Body of pancreas (tissue), 4 donors: ENCODE measurements at regions not wholly inside any gene's neighbourhood (a gene's known extent, or its start where the extent isn't known, plus 50 kb on each side); places are given as distances from the start of the nearest gene placed in this dataset.

Source experiments
- ATAC-seq: fragments of 150-250 bp; one replicate; pipeline ENCODE4 v1.9.1; 2016
- DNase-seq, 4 donors: peaks; one replicate each; pipeline ENCODE4 v3.0.0-alpha.2; 2019
- H3K27ac ChIP-seq, 4 donors: fragments of 200-600 bp; sonication (generic); 1 replicate in 3 of 4; 2 replicates in 1 of 4; pipeline versions ENCODE4 v1.5.1 to v1.6.1; 2016 to 2019; ENCODE audit warnings: mild to moderate bottlenecking in 1 of 4, mixed read lengths in 1 of 4, moderate library complexity in 1 of 4
- H3K27me3 ChIP-seq, 2 donors: fragments of 200-600 bp; sonication (generic); one replicate each; pipeline ENCODE4 v1.6.0; 2016; ENCODE audit warnings: mild to moderate bottlenecking in 1 of 2
- H3K36me3 ChIP-seq, 2 donors: fragments of 200-600 bp; sonication (generic); replicated peaks in 1 of 2; 2 replicates each; pipeline ENCODE4 v1.5.1; 2016; ENCODE audit warnings: low read depth in 2 of 2; ENCODE audit not compliant: insufficient read depth in 1 of 2
- H3K4me1 ChIP-seq: fragments of 200-600 bp; sonication (generic); one replicate; pipeline ENCODE4 v1.6.0; 2016
- H3K4me3 ChIP-seq, 2 donors: fragments of 200-600 bp; sonication (generic); 1 replicate in 1 of 2; 2 replicates in 1 of 2; pipeline ENCODE4 v1.5.1; 2016 to 2019
- H3K9me3 ChIP-seq, 3 donors: fragments of 200-600 bp; sonication (generic); 1 replicate in 2 of 3; 2 replicates in 1 of 3; pipeline ENCODE4 v1.5.1; 2016
- CTCF ChIP-seq, 7 experiments: fragments of 450-650 bp in 4 of 7; fragments of 200-600 bp in 3 of 7; sonication (generic) in 3 of 7; IDR thresholded peaks; one replicate each; pipeline ENCODE4 v1.5.1; 2016 to 2019; ENCODE audit warnings: antibody characterized with exemption in 7 of 7
- POLR2A ChIP-seq, 3 donors: fragments of 450-650 bp; IDR thresholded peaks; one replicate each; pipeline ENCODE4 v1.6.1; 2016; ENCODE audit warnings: antibody characterized with exemption in 3 of 3, mild to moderate bottlenecking in 2 of 3
- WGBS, 2 donors: methylation state at CpG; one replicate each; pipeline ENCODE4 v1.1.5; 2017; 5-methylcytosine and 5-hydroxymethylcytosine counted together
- intact Hi-C: fragments of 100-400 bp; cut with DNase I; formaldehyde crosslinking; loops from one replicate; pipeline ENCODE4 v1.15.1; 2023

GRCh38 chr18:53944721-53945120 is 279.7 kb downstream of the MBD2 start:
- DNase-seq: no peak
- Histone ChIP-seq H3K27ac (no peak overlapping the region), H3K36me3 (no peaks in the 10 kb centered on the region), H3K4me3 (no peak overlapping the region), H3K4me1 (no peaks in the 10 kb centered on the region), H3K9me3 (peaks cover 0 to 7% (median 0%) of the 10 kb centered on the region in 3 donors), H3K27me3 (no peaks in the 10 kb centered on the region)
- 85 to 87% methylated on average over 4 of the region's 4 CpGs for WGBS, 2 donors
- intact Hi-C loops: no loop called here
- TF ChIP-seq POLR2A (IDR thresholded peaks at IDR 0.05) (no peak), CTCF (IDR thresholded peaks at IDR 0.05) (no peak)
- no peak for ATAC-seq

- peaks cover 0 to 7% (median 0%) of the 10 kb centered on the region in 3 donors for H3K9me3 ChIP-seq
- no peak for ATAC-seq
- no peaks in the 10 kb centered on the region for H3K4me1 ChIP-seq
- H3K27me3 ChIP-seq: no peaks in the 10 kb centered on the region
- DNase-seq: no peak
- WGBS, 2 donors: 58 to 86% methylated on average over 1 of the region's 1 CpG
- no peak overlapping the region for H3K4me3 ChIP-seq
- no peak overlapping the region for H3K27ac ChIP-seq
- intact Hi-C loops: no loop called here
- TF ChIP-seq CTCF (IDR thresholded peaks at IDR 0.05) (no peak), POLR2A (IDR thresholded peaks at IDR 0.05) (no peak)
- no peaks in the 10 kb centered on the region for H3K36me3 ChIP-seq
Observed at GRCh38 chr18:53943326-53943860, 281.1 kb downstream of the MBD2 start.

- Histone ChIP-seq H3K4me3 (no peak overlapping the region), H3K27ac (no peak overlapping the region), H3K27me3 (no peaks in the 10 kb centered on the region), H3K9me3 (peaks cover 0 to 7% (median 0%) of the 10 kb centered on the region in 3 donors), H3K36me3 (no peaks in the 10 kb centered on the region), H3K4me1 (no peaks in the 10 kb centered on the region)
- no peak for ATAC-seq
- TF ChIP-seq POLR2A (IDR thresholded peaks at IDR 0.05) (no peak), CTCF (IDR thresholded peaks at IDR 0.05) (no peak)
- no peak for DNase-seq
- intact Hi-C loops: no loop called here
Observed at GRCh38 chr18:53941601-53942338, 282.7 kb downstream of the MBD2 start.

GRCh38 chr18:53937037-53937436 is 287.4 kb downstream of the MBD2 start:
- no peaks in the 10 kb centered on the region for H3K9me3 ChIP-seq
- H3K4me3 ChIP-seq: no peak overlapping the region
- H3K36me3 ChIP-seq: no peaks in the 10 kb centered on the region
- no peak overlapping the region for H3K27ac ChIP-seq
- ATAC-seq (no peak), DNase-seq (no peak)
- H3K4me1 ChIP-seq: no peaks in the 10 kb centered on the region
- WGBS, 2 donors: 30 to 37% methylated on average over 3 of the region's 3 CpGs
- intact Hi-C loops: no loop called here
- no peak for TF ChIP-seq POLR2A (IDR thresholded peaks at IDR 0.05)
- TF ChIP-seq CTCF (IDR thresholded peaks at IDR 0.05): no peak
- no peaks in the 10 kb centered on the region for H3K27me3 ChIP-seq

GRCh38 chr18:53935803-53936202 is 288.7 kb downstream of the MBD2 start:
- Histone ChIP-seq H3K4me1 (no peaks in the 10 kb centered on the region), H3K27me3 (no peaks in the 10 kb centered on the region), H3K27ac (no peak overlapping the region), H3K9me3 (no peaks in the 10 kb centered on the region), H3K36me3 (no peaks in the 10 kb centered on the region), H3K4me3 (no peak overlapping the region)
- DNase-seq (no peak), ATAC-seq (no peak)
- no peak for TF ChIP-seq POLR2A (IDR thresholded peaks at IDR 0.05)
- TF ChIP-seq CTCF (IDR thresholded peaks at IDR 0.05): no peak
- intact Hi-C loops: no loop called here
- WGBS, 2 donors: 33 to 38% methylated on average over 2 of the region's 2 CpGs
